Suprapubic skin (tissue), 4 donors: ENCODE measurements at regions not wholly inside any gene's neighbourhood (a gene's known extent, or its start where the extent isn't known, plus 50 kb on each side); places are given as distances from the start of the nearest gene placed in this dataset.

Experiments used
- DNase-seq, 2 donors: peaks; one replicate each; pipeline ENCODE4 v3.0.0-alpha.2; 2019; ENCODE audit warnings: low spot score in 2 of 2
- H3K27ac ChIP-seq: fragments of 200-600 bp; sonication (generic); one replicate; pipeline ENCODE4 v1.5.1; 2019
- H3K27me3 ChIP-seq: fragments of 200-600 bp; sonication (generic); one replicate; pipeline ENCODE4 v1.5.1; 2019
- H3K36me3 ChIP-seq: fragments of 200-600 bp; sonication (generic); one replicate; pipeline ENCODE4 v1.5.1; 2019
- H3K4me1 ChIP-seq: fragments of 200-600 bp; sonication (generic); one replicate; pipeline ENCODE4 v1.5.1; 2019
- H3K4me3 ChIP-seq: fragments of 200-600 bp; sonication (generic); one replicate; pipeline ENCODE4 v1.5.1; 2019; ENCODE audit warnings: mild to moderate bottlenecking
- H3K9me3 ChIP-seq: fragments of 200-600 bp; sonication (generic); one replicate; pipeline ENCODE4 v1.5.1; 2019
- CTCF ChIP-seq, 2 donors: fragments of 200-600 bp in 1 of 2; fragments of 450-650 bp in 1 of 2; sonication (generic) in 1 of 2; IDR thresholded peaks; one replicate each; pipeline ENCODE4 v1.5.1; 2016 to 2019; ENCODE audit warnings: antibody characterized with exemption in 2 of 2, mild to moderate bottlenecking in 1 of 2, moderate library complexity in 1 of 2
- EP300 ChIP-seq: sonication (generic); formaldehyde crosslinking; IDR thresholded peaks from one replicate; pipeline ENCODE4 v1.6.1; 2017; ENCODE audit warnings: antibody characterized with exemption
- POLR2A ChIP-seq, 2 donors: fragments of 450-650 bp; IDR thresholded peaks; one replicate each; pipeline ENCODE4 v1.6.1; 2017; ENCODE audit warnings: antibody characterized with exemption in 2 of 2, mild to moderate bottlenecking in 2 of 2, moderate library complexity in 2 of 2
- POLR2AphosphoS5 ChIP-seq, 3 donors: sonication (generic); formaldehyde crosslinking; IDR thresholded peaks; one replicate each; pipeline ENCODE4 v1.6.1; 2017; ENCODE audit warnings: antibody characterized with exemption in 3 of 3
- WGBS: methylation state at CpG from one replicate; pipeline ENCODE4 v1.1.5; 2018; 5-methylcytosine and 5-hydroxymethylcytosine counted together

- Histone ChIP-seq H3K4me3 (no peak overlapping the region), H3K4me1 (no peaks in the 10 kb centered on the region), H3K27me3 (peaks cover 8% of the 10 kb centered on the region), H3K9me3 (no peaks in the 10 kb centered on the region), H3K36me3 (no peaks in the 10 kb centered on the region), H3K27ac (no peak overlapping the region)
- WGBS, result 83% methylated on average over 2 of the region's 5 CpGs
- TF ChIP-seq CTCF (IDR thresholded peaks at IDR 0.05) (no peak), POLR2A (IDR thresholded peaks at IDR 0.05) (no peak), EP300 (no peak), POLR2AphosphoS5 (IDR thresholded peaks at IDR 0.05) (no peak)
- peak in 1 of 2 donors; percentile 26 for DNase-seq
Observed at GRCh38 chr15:70532531-70533186, 230.7 kb downstream of the UACA start.

- TF ChIP-seq EP300, result no peak
- TF ChIP-seq POLR2A (IDR thresholded peaks at IDR 0.05), result no peak
- TF ChIP-seq POLR2AphosphoS5 (IDR thresholded peaks at IDR 0.05), result no peak
- TF ChIP-seq CTCF (IDR thresholded peaks at IDR 0.05), result no peak
- DNase-seq, result no peak
- Histone ChIP-seq H3K4me3 (no peak overlapping the region), H3K36me3 (no peaks in the 10 kb centered on the region), H3K4me1 (peaks cover 8% of the 10 kb centered on the region), H3K27ac (no peak overlapping the region), H3K9me3 (no peaks in the 10 kb centered on the region), H3K27me3 (peaks cover 5% of the 10 kb centered on the region)
- 82% methylated on average over 2 of the region's 2 CpGs for WGBS
Observed at GRCh38 chr15:70531576-70531975, 231.8 kb downstream of the UACA start.

- TF ChIP-seq POLR2AphosphoS5 (IDR thresholded peaks at IDR 0.05) (no peak), POLR2A (IDR thresholded peaks at IDR 0.05) (no peak), EP300 (no peak)
- Histone ChIP-seq H3K4me3 (no peak overlapping the region), H3K27me3 (peaks cover 5% of the 10 kb centered on the region), H3K27ac (no peak overlapping the region), H3K4me1 (peaks cover 14% of the 10 kb centered on the region), H3K36me3 (no peaks in the 10 kb centered on the region), H3K9me3 (no peaks in the 10 kb centered on the region)
- DNase-seq, result peak in 1 of 2 donors; percentile 53
- WGBS, result 93% methylated on average over 8 of the region's 8 CpGs
Observed at GRCh38 chr15:70530906-70531305, 232.5 kb downstream of the UACA start.

- 98% methylated on average over 4 of the region's 4 CpGs for WGBS
Observed at GRCh38 chr15:70530503-70530902, 232.9 kb downstream of the UACA start.

GRCh38 chr15:70530017-70530499, 233.3 kb downstream of the UACA start:
- WGBS, result 83% methylated on average over 5 of the region's 5 CpGs
- Histone ChIP-seq H3K36me3 (no peaks in the 10 kb centered on the region), H3K27me3 (peaks cover 3% of the 10 kb centered on the region), H3K4me1 (peaks cover 14% of the 10 kb centered on the region), H3K9me3 (no peaks in the 10 kb centered on the region), H3K4me3 (no peak overlapping the region), H3K27ac (no peak overlapping the region)
- TF ChIP-seq POLR2A (IDR thresholded peaks at IDR 0.05) (no peak), POLR2AphosphoS5 (IDR thresholded peaks at IDR 0.05) (no peak), EP300 (no peak), CTCF (IDR thresholded peaks at IDR 0.05) (no peak)
- DNase-seq, result peak in 1 of 2 donors; percentile 26

More at GRCh38 chr15:70530503-70530902, 232.9 kb downstream of the UACA start:
- Histone ChIP-seq H3K27ac (no peak overlapping the region), H3K9me3 (no peaks in the 10 kb centered on the region), H3K36me3 (no peaks in the 10 kb centered on the region), H3K4me3 (no peak overlapping the region), H3K4me1 (peaks cover 14% of the 10 kb centered on the region), H3K27me3 (peaks cover 5% of the 10 kb centered on the region)
- TF ChIP-seq POLR2A (IDR thresholded peaks at IDR 0.05) (no peak), EP300 (no peak), POLR2AphosphoS5 (IDR thresholded peaks at IDR 0.05) (no peak), CTCF (IDR thresholded peaks at IDR 0.05) (no peak)
- peak in 1 of 2 donors; percentile 29 for DNase-seq
